Astrocyte of the spinal cord (primary cell): ENCODE measurements at regions not wholly inside any gene's neighbourhood (a gene's known extent, or its start where the extent isn't known, plus 50 kb on each side); places are given as distances from the start of the nearest gene placed in this dataset.

Source experiments
- DNase-seq: peaks from one replicate; pipeline ENCODE4 v3.0.0; 2011; ENCODE audit warnings: low read depth, low spot score
- H3K4me3 ChIP-seq: 2 replicates; pipeline ENCODE4 v1.5.1; 2011; ENCODE audit warnings: low read depth, mild to moderate bottlenecking, low read length, moderate library complexity
- CTCF ChIP-seq: IDR thresholded peaks from 2 replicates; pipeline ENCODE4 v1.5.1; 2012; ENCODE audit warnings: low read depth, mild to moderate bottlenecking, low read length, inconsistent platforms
- in situ Hi-C: cut with HindIII; loops from 2 replicates; pipeline ENCODE4 v1.10.0; 2017; ENCODE audit warnings: low sequenced_read_pairs

- peak; percentile 60 for DNase-seq
- H3K4me3 ChIP-seq, result no peak overlapping the region
- in situ Hi-C loops, result no loop called here
- no peak for TF ChIP-seq CTCF
Observed at GRCh38 chr2:182616471-182617393, 99.3 kb upstream of the DNAJC10 start.

DNA sequence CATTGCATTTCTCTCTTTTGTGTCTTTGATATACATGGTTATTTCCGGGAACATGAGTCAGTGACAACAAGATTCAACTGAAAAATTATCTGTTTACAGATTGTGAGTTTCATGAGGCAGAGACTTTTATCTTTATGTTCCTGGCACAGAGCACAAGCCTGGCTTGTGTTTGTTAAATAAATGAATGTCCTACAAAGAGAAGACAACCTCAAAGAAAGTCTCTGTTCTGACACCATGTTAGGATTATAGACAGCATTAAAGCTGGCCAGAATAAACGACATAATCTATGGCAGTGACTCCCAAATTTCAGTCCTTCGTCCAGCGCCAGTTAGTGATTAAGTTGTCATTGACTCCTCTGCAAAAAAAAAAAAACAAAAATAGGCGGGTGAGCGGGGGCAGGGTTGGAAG lies 97.4 kb upstream of the DNAJC10 start:
- H3K4me3 ChIP-seq, result no peak overlapping the region
- no peak for TF ChIP-seq CTCF
- in situ Hi-C loops, result no loop called here
- peak; percentile 31 for DNase-seq

DNA sequence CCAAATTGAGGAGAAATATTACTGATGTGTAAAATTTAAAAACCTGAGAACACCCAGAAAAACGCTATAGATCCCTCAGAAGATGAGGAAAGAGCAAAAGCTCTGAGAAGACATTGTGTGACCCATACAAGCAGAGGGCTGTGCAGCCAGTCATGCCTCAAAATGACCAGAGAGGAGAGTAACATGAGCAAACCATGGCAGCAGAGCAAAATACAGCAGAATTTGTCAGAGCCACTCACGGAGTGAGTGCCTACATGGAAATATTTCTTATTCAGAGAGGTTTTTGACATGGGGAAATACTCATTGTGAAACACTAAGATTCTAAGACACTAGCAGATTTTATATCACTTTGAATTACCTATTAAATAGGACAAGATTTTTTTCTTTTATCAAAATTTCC lies 96.8 kb upstream of the DNAJC10 start:
- in situ Hi-C loops, result no loop called here

GRCh38 chr2:182621191-182621590 lies 94.9 kb upstream of the DNAJC10 start:
- DNase-seq, result no peak
- no peak overlapping the region for H3K4me3 ChIP-seq
- TF ChIP-seq CTCF, result no peak
- in situ Hi-C loops, result no loop called here

More for the DNA sequence above, 96.8 kb upstream of the DNAJC10 start:
- DNase-seq, result no peak
- no peak for TF ChIP-seq CTCF
- no peak overlapping the region for H3K4me3 ChIP-seq

- in situ Hi-C loops, result no loop called here
- H3K4me3 ChIP-seq, result no peak overlapping the region
- DNase-seq, result no peak
- no peak for TF ChIP-seq CTCF
Observed at GRCh38 chr2:182621810-182622209, 94.2 kb upstream of the DNAJC10 start.

- H3K4me3 ChIP-seq, result no peak overlapping the region
- in situ Hi-C loops, result no loop called here
- DNase-seq, result no peak
- TF ChIP-seq CTCF, result no peak
Observed at GRCh38 chr2:182622231-182622630, 93.8 kb upstream of the DNAJC10 start.
